Smooth muscle cell (in vitro differentiated cells): ENCODE measurements at regions not wholly inside any gene's neighbourhood (a gene's known extent, or its start where the extent isn't known, plus 50 kb on each side); places are given as distances from the start of the nearest gene placed in this dataset.

Experiments
- DNase-seq: peaks from one replicate; lab custom pipeline; 2025; ENCODE audit not compliant: unreplicated experiment; lab: John Stamatoyannopoulos, UW
- H2AFZ ChIP-seq: fragments of 200-600 bp; sonication (generic); 2 replicates; pipeline ENCODE4 v1.6.0; 2016; ENCODE audit warnings: antibody characterized with exemption, low read depth, mild to moderate bottlenecking
- H3F3A ChIP-seq: fragments of 200-600 bp; sonication (generic); 2 replicates; pipeline ENCODE4 v1.6.0; 2017; ENCODE audit warnings: antibody characterized with exemption, low read depth
- H3K27ac ChIP-seq: fragments of 200-600 bp; sonication (generic); 2 replicates; pipeline ENCODE4 v1.5.1; 2016; ENCODE audit warnings: low read depth, mild to moderate bottlenecking
- H3K27me3 ChIP-seq: fragments of 200-600 bp; sonication (generic); 2 replicates; pipeline ENCODE4 v1.6.1; 2016; ENCODE audit warnings: low read depth, mild to moderate bottlenecking
- H3K36me3 ChIP-seq: fragments of 200-600 bp; sonication (generic); 2 replicates; pipeline ENCODE4 v1.5.1; 2016; ENCODE audit warnings: low read depth
- H3K4me1 ChIP-seq: fragments of 200-600 bp; sonication (generic); 2 replicates; pipeline ENCODE4 v1.5.1; 2016; ENCODE audit warnings: low read depth
- H3K4me2 ChIP-seq: fragments of 200-600 bp; sonication (generic); 2 replicates; pipeline ENCODE4 v1.6.0; 2016; ENCODE audit warnings: mild to moderate bottlenecking
- H3K4me3 ChIP-seq: fragments of 200-600 bp; sonication (generic); 2 replicates; pipeline ENCODE4 v1.5.1; 2016; ENCODE audit warnings: mild to moderate bottlenecking
- H3K79me2 ChIP-seq: fragments of 200-600 bp; sonication (generic); 2 replicates; pipeline ENCODE4 v1.6.0; 2016; ENCODE audit warnings: low read depth, mild to moderate bottlenecking
- H3K9ac ChIP-seq: fragments of 200-600 bp; sonication (generic); 2 replicates; pipeline ENCODE4 v1.6.0; 2016; ENCODE audit warnings: low read depth
- H3K9me3 ChIP-seq: fragments of 200-600 bp; sonication (generic); replicated peaks from 2 replicates; pipeline ENCODE4 v1.5.1; 2016; ENCODE audit warnings: low read depth
- H4K20me1 ChIP-seq: fragments of 200-600 bp; sonication (generic); 2 replicates; pipeline ENCODE4 v1.6.0; 2016; ENCODE audit warnings: low read depth
- CTCF ChIP-seq: fragments of 200-600 bp; sonication (generic); IDR thresholded peaks from 2 replicates; pipeline ENCODE4 v1.5.1; 2017; ENCODE audit warnings: borderline replicate concordance, mild to moderate bottlenecking, antibody characterized with exemption; ENCODE audit not compliant: insufficient read depth, poor library complexity, severe bottlenecking
- WGBS: methylation state at CpG from one replicate; pipeline ENCODE4 v1.1.7; 2016; ENCODE audit warnings: low lambda C conversion rate; 5-methylcytosine and 5-hydroxymethylcytosine counted together

GRCh38 chr12:114848666-114849065, 164.7 kb upstream of the TBX3 start:
- Histone ChIP-seq H2AFZ (no peak overlapping the region), H3K79me2 (no peaks in the 10 kb centered on the region), H3K9ac (no peak overlapping the region), H3K4me3 (no peak overlapping the region), H4K20me1 (no peaks in the 10 kb centered on the region), H3K9me3 (no peaks in the 10 kb centered on the region), H3K27me3 (no peaks in the 10 kb centered on the region), H3K4me2 (peak overlapping the region; percentile 59), H3K36me3 (no peaks in the 10 kb centered on the region), H3K4me1 (no peaks in the 10 kb centered on the region), H3F3A (peaks cover 5% of the 10 kb centered on the region), H3K27ac (no peak overlapping the region)
- 52% methylated on average over 2 of the region's 2 CpGs for WGBS
- no peak for TF ChIP-seq CTCF
- no peak for DNase-seq

- Histone ChIP-seq H3K4me3 (no peak overlapping the region), H2AFZ (no peak overlapping the region), H3K4me2 (peak overlapping the region; percentile 59), H3K4me1 (no peaks in the 10 kb centered on the region), H3K27ac (no peak overlapping the region), H3K79me2 (no peaks in the 10 kb centered on the region), H3K9ac (no peak overlapping the region), H3F3A (peaks cover 5% of the 10 kb centered on the region), H3K9me3 (no peaks in the 10 kb centered on the region), H4K20me1 (no peaks in the 10 kb centered on the region), H3K36me3 (no peaks in the 10 kb centered on the region), H3K27me3 (no peaks in the 10 kb centered on the region)
- WGBS: 77% methylated on average over 11 of the region's 11 CpGs
- TF ChIP-seq CTCF: no peak
- DNase-seq: no peak
These were observed 163.6 kb upstream of the TBX3 start for GRCh38 chr12:114847441-114848035.

GRCh38 chr12:114846771-114847170, 162.8 kb upstream of the TBX3 start:
- Histone ChIP-seq H3K36me3 (no peaks in the 10 kb centered on the region), H3F3A (peaks cover 5% of the 10 kb centered on the region), H3K9ac (no peak overlapping the region), H3K27ac (no peak overlapping the region), H4K20me1 (no peaks in the 10 kb centered on the region), H3K4me1 (no peaks in the 10 kb centered on the region), H3K4me3 (no peak overlapping the region), H3K27me3 (no peaks in the 10 kb centered on the region), H2AFZ (no peak overlapping the region), H3K79me2 (no peaks in the 10 kb centered on the region), H3K9me3 (no peaks in the 10 kb centered on the region), H3K4me2 (peak overlapping the region; percentile 3)
- TF ChIP-seq CTCF: no peak
- no peak for DNase-seq
- WGBS: 49% methylated on average over 8 of the region's 8 CpGs

- no peak for TF ChIP-seq CTCF
- DNase-seq: no peak
- Histone ChIP-seq H3K36me3 (no peaks in the 10 kb centered on the region), H3K4me1 (no peaks in the 10 kb centered on the region), H3K27me3 (no peaks in the 10 kb centered on the region), H3F3A (no peaks in the 10 kb centered on the region), H3K9ac (peak overlapping the region; percentile 48), H4K20me1 (no peaks in the 10 kb centered on the region), H2AFZ (no peak overlapping the region), H3K4me3 (no peak overlapping the region), H3K79me2 (no peaks in the 10 kb centered on the region), H3K27ac (peak overlapping the region; percentile 78), H3K9me3 (no peaks in the 10 kb centered on the region), H3K4me2 (no peak overlapping the region)
- WGBS: 60% methylated on average over 5 of the region's 5 CpGs
These were observed 157.7 kb upstream of the TBX3 start for GRCh38 chr12:114841557-114842251.
